ENCODE measurements at regions not wholly inside any gene's neighbourhood (a gene's known extent, or its start where the extent isn't known, plus 50 kb on each side); places are given as distances from the start of the nearest gene placed in this dataset.

- no peak for TF ChIP-seq CTCF (IDR thresholded peaks at IDR 0.05)
- no peak for TF ChIP-seq POLR2A (IDR thresholded peaks at IDR 0.05)
Measured at GRCh38 chr9:21558079-21558478, 76.0 kb upstream of the IFNE start.
